Astrocyte (in vitro differentiated cells and primary cell): ENCODE measurements at regions not wholly inside any gene's neighbourhood (a gene's known extent, or its start where the extent isn't known, plus 50 kb on each side); places are given as distances from the start of the nearest gene placed in this dataset.

Source experiments
- EZH2 ChIP-seq: IDR thresholded peaks from 2 replicates; pipeline ENCODE4 v1.6.1; 2012; ENCODE audit warnings: mild to moderate bottlenecking, low read length, inconsistent platforms; ENCODE audit not compliant: insufficient read depth
- TF ChIP-seq, protein P1 (sequence below): IDR thresholded peaks from 2 replicates; pipeline ENCODE4 v1.5.1; 2011; ENCODE audit warnings: low read depth, mild to moderate bottlenecking, inconsistent platforms, low read length, moderate library complexity; ENCODE audit not compliant: insufficient read depth

DNA sequence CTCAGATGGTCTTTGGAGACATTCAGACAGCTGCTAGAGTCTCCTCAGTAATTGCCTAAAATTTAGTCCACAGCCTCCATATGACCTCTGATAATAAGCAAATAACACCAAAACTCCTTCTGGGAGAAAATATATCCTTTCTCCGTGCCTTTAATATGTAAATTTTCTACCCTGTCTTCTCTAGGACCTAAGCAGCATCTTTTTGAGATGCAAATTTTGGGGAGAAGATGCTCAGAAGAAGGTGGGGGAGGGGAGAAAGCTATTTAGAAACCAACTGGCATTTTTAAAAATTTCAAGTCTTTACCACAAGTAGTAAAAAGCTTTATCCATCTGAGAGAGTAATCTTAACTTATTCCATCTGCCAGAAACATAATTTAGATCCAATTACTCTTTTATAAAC lies 91.8 kb upstream of the KCNK12 start:
- TF ChIP-seq, protein P1, sequence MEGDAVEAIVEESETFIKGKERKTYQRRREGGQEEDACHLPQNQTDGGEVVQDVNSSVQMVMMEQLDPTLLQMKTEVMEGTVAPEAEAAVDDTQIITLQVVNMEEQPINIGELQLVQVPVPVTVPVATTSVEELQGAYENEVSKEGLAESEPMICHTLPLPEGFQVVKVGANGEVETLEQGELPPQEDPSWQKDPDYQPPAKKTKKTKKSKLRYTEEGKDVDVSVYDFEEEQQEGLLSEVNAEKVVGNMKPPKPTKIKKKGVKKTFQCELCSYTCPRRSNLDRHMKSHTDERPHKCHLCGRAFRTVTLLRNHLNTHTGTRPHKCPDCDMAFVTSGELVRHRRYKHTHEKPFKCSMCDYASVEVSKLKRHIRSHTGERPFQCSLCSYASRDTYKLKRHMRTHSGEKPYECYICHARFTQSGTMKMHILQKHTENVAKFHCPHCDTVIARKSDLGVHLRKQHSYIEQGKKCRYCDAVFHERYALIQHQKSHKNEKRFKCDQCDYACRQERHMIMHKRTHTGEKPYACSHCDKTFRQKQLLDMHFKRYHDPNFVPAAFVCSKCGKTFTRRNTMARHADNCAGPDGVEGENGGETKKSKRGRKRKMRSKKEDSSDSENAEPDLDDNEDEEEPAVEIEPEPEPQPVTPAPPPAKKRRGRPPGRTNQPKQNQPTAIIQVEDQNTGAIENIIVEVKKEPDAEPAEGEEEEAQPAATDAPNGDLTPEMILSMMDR: no peak
- no peak for TF ChIP-seq EZH2
